CD4-positive, alpha-beta T cell treated with Interferon alpha-2 for 1 hour (primary cell): ENCODE measurements at regions not wholly inside any gene's neighbourhood (a gene's known extent, or its start where the extent isn't known, plus 50 kb on each side); places are given as distances from the start of the nearest gene placed in this dataset.

Experiments
- DNase-seq, 2 donors: peaks; one replicate each; pipeline ENCODE4 v3.0.0-alpha.2; 2020 to 2022

- DNase-seq: no peak
These were observed 155.0 kb downstream of the TTC32 start for GRCh38 chr2:19746611-19747309.

- DNase-seq: no peak
These were observed 155.6 kb downstream of the TTC32 start for GRCh38 chr2:19746137-19746600.

GRCh38 chr2:19745318-19746136 lies 156.3 kb downstream of the TTC32 start:
- no peak for DNase-seq

- DNase-seq: no peak
These were observed 157.2 kb downstream of the TTC32 start for GRCh38 chr2:19744456-19745199.

GRCh38 chr2:19743641-19744040 lies 158.1 kb downstream of the TTC32 start:
- no peak for DNase-seq

GRCh38 chr2:19742872-19743271 lies 158.9 kb downstream of the TTC32 start:
- no peak for DNase-seq

- DNase-seq: no peak
These were observed 162.5 kb downstream of the TTC32 start for GRCh38 chr2:19739256-19739655.

GRCh38 chr2:19738707-19739106 lies 163.1 kb downstream of the TTC32 start:
- DNase-seq: no peak

- DNase-seq: no peak
These were observed 165.5 kb downstream of the TTC32 start for GRCh38 chr2:19736191-19736831.

GRCh38 chr2:19733951-19734425 lies 167.8 kb downstream of the TTC32 start:
- no peak for DNase-seq

GRCh38 chr2:19733390-19733789 lies 168.4 kb downstream of the TTC32 start:
- DNase-seq: no peak

- no peak for DNase-seq
These were observed 169.5 kb downstream of the TTC32 start for GRCh38 chr2:19732255-19732654.

GRCh38 chr2:19731515-19731914 lies 170.3 kb downstream of the TTC32 start:
- DNase-seq: no peak

GRCh38 chr2:19731037-19731436 lies 170.7 kb downstream of the TTC32 start:
- DNase-seq: no peak

GRCh38 chr2:19728125-19728524 lies 173.7 kb downstream of the TTC32 start:
- no peak for DNase-seq

- DNase-seq: no peak
These were observed 176.4 kb downstream of the TTC32 start for GRCh38 chr2:19725392-19725791.

- no peak for DNase-seq
These were observed 178.8 kb downstream of the TTC32 start for GRCh38 chr2:19723021-19723420.

- DNase-seq: no peak
These were observed 179.2 kb downstream of the TTC32 start for GRCh38 chr2:19722531-19722971.

GRCh38 chr2:19720306-19720705 lies 181.5 kb downstream of the TTC32 start:
- DNase-seq: no peak

GRCh38 chr2:19719540-19719939 lies 182.2 kb downstream of the TTC32 start:
- no peak for DNase-seq

- no peak for DNase-seq
These were observed 184.3 kb downstream of the TTC32 start for GRCh38 chr2:19717446-19717845.

- DNase-seq: no peak
These were observed 186.9 kb downstream of the TTC32 start for GRCh38 chr2:19714926-19715325.

GRCh38 chr2:19712850-19713249 lies 188.9 kb downstream of the TTC32 start:
- no peak for DNase-seq
